ENCODE measurements at regions not wholly inside any gene's neighbourhood (a gene's known extent, or its start where the extent isn't known, plus 50 kb on each side); places are given as distances from the start of the nearest gene placed in this dataset.

DNA sequence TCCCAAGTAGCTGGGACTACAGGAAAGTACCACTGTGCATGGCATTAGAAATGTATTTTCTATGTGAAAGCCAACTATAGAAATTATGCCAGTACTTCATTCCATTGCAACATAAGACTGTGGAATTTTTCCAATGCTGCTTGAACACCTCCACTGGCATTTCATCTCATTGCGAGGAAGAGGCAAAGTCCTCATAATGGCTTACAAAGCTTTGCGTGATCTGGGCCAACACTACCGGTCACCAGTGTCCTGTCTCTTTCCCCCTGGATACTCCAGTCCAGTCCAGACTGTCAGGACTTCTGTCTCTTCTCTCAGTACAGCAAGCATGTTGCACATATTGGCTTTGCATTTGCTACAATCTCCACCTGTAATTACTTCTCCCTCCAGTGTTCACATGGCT, 223.5 kb downstream of the GPD2 start:
- TF ChIP-seq, protein P1, sequence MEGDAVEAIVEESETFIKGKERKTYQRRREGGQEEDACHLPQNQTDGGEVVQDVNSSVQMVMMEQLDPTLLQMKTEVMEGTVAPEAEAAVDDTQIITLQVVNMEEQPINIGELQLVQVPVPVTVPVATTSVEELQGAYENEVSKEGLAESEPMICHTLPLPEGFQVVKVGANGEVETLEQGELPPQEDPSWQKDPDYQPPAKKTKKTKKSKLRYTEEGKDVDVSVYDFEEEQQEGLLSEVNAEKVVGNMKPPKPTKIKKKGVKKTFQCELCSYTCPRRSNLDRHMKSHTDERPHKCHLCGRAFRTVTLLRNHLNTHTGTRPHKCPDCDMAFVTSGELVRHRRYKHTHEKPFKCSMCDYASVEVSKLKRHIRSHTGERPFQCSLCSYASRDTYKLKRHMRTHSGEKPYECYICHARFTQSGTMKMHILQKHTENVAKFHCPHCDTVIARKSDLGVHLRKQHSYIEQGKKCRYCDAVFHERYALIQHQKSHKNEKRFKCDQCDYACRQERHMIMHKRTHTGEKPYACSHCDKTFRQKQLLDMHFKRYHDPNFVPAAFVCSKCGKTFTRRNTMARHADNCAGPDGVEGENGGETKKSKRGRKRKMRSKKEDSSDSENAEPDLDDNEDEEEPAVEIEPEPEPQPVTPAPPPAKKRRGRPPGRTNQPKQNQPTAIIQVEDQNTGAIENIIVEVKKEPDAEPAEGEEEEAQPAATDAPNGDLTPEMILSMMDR (IDR thresholded peaks at IDR 0.05 in 2 of 3, conservative IDR thresholded peaks at IDR 0.05 in 1 of 3; ENCODE audit: control insufficient read depth in 2 of 3, extremely low read depth in 1 of 3, insufficient read depth in 1 of 3, low read depth in 3 of 3, low read length in 3 of 3) = no peak
- no peak for TF ChIP-seq CHD2 (IDR thresholded peaks at IDR 0.05; ENCODE audit: borderline replicate concordance, low read depth, low read length)
- TF ChIP-seq, protein P2, sequence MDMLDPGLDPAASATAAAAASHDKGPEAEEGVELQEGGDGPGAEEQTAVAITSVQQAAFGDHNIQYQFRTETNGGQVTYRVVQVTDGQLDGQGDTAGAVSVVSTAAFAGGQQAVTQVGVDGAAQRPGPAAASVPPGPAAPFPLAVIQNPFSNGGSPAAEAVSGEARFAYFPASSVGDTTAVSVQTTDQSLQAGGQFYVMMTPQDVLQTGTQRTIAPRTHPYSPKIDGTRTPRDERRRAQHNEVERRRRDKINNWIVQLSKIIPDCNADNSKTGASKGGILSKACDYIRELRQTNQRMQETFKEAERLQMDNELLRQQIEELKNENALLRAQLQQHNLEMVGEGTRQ (IDR thresholded peaks at IDR 0.05; ENCODE audit: borderline replicate concordance, low read depth, low read length) = no peak
- TF ChIP-seq, protein P3, sequence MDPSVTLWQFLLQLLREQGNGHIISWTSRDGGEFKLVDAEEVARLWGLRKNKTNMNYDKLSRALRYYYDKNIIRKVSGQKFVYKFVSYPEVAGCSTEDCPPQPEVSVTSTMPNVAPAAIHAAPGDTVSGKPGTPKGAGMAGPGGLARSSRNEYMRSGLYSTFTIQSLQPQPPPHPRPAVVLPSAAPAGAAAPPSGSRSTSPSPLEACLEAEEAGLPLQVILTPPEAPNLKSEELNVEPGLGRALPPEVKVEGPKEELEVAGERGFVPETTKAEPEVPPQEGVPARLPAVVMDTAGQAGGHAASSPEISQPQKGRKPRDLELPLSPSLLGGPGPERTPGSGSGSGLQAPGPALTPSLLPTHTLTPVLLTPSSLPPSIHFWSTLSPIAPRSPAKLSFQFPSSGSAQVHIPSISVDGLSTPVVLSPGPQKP (IDR thresholded peaks at IDR 0.05; ENCODE audit: low read depth, low read length) = no peak
- TF ChIP-seq WRNIP1 (IDR thresholded peaks at IDR 0.05; ENCODE audit: borderline replicate concordance, low read depth, low read length) = no peak
- no peak for TF ChIP-seq REST (IDR thresholded peaks at IDR 0.05; ENCODE audit: low read depth, low read length)
- no peak for TF ChIP-seq CREB1 (IDR thresholded peaks at IDR 0.05; ENCODE audit: low read depth)
- TF ChIP-seq KLF5 (IDR thresholded peaks at IDR 0.05; ENCODE audit: partially characterized antibody) = no peak
- TF ChIP-seq POLR2AphosphoS5 (IDR thresholded peaks at IDR 0.05; ENCODE audit: low read length) = no peak
